GM23248 (cell line): ENCODE measurements at regions not wholly inside any gene's neighbourhood (a gene's known extent, or its start where the extent isn't known, plus 50 kb on each side); places are given as distances from the start of the nearest gene placed in this dataset.

ENCODE experiments used
- EZH2 ChIP-seq: fragments of 200-600 bp; sonication (generic); IDR thresholded peaks from 2 replicates; pipeline ENCODE4 v1.6.1; 2018; ENCODE audit warnings: antibody characterized with exemption, mild to moderate bottlenecking; ENCODE audit not compliant: insufficient read depth, poor library complexity, severe bottlenecking
- EZH2phosphoT487 ChIP-seq: fragments of 200-600 bp; sonication (generic); IDR thresholded peaks from 2 replicates; pipeline ENCODE4 v1.6.1; 2018; ENCODE audit warnings: antibody characterized with exemption, moderate library complexity, mild to moderate bottlenecking, low read depth; ENCODE audit not compliant: insufficient read depth

- TF ChIP-seq EZH2 (no peak), EZH2phosphoT487 (no peak)
Observed at GRCh38 chr4:92106816-92107215, 196.9 kb upstream of the GRID2 start.
